HG03460 (cell line): ENCODE measurements at regions not wholly inside any gene's neighbourhood (a gene's known extent, or its start where the extent isn't known, plus 50 kb on each side); places are given as distances from the start of the nearest gene placed in this dataset.
"Not testable (repeated sequence)": the region's sequence is repeated elsewhere in the genome, so short reads cannot be mapped to it uniquely, and the experiment has no call there.

Experiments
- ATAC-seq: cut with Tn5 transposase; IDR thresholded peaks from one replicate; pipeline ENCODE4 v1.9.1; 2021; ENCODE audit not compliant: unreplicated experiment

GRCh38 chr15:20272422-20273184 lies 269.0 kb downstream of the GOLGA6L6 start:
- no peak for ATAC-seq

- no peak for ATAC-seq
Measured at GRCh38 chr15:20271647-20272046, 270.0 kb downstream of the GOLGA6L6 start.

DNA sequence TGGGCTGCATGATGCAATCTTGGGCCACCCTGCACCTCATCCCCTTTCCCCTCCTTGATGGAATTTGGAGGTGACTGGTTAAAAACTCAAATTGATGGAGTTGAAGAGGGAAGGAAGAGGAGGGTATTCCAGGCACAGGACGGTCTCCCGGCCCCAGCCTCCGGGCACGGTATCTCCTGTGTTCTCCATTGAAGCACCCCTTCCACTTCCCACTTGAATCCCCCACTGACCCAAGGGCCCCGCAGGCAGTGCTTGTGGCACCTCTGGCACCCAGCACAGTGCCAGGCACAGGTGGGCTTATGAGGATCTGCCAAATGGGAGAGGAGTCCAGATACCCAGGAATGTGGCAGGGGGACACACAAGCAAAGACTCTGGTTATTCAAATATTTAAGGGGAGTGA lies 271.6 kb downstream of the GOLGA6L6 start:
- ATAC-seq: not testable (repeated sequence)

DNA sequence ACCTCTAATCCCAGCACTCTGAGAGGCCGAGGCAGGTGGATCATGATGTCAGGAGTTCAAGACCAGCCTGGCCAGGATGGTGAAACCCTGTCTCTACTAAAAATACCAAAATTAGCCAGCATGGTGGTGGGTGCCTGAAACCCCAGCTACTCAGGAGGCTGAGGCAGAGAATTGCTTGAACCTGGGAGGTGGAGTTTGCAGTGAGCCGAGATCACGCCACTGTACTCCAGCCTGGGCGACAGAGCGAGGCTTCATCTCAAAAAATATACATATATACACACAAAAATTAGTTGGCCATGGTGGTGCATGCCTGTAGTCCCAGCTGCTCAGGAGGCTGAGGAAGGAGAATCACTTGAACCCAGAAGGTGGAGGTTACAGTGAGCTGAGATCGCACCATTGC lies 273.6 kb downstream of the GOLGA6L6 start:
- not testable (repeated sequence) for ATAC-seq

- not testable (repeated sequence) for ATAC-seq
Measured at GRCh38 chr15:20267051-20267730, 274.4 kb downstream of the GOLGA6L6 start.

DNA sequence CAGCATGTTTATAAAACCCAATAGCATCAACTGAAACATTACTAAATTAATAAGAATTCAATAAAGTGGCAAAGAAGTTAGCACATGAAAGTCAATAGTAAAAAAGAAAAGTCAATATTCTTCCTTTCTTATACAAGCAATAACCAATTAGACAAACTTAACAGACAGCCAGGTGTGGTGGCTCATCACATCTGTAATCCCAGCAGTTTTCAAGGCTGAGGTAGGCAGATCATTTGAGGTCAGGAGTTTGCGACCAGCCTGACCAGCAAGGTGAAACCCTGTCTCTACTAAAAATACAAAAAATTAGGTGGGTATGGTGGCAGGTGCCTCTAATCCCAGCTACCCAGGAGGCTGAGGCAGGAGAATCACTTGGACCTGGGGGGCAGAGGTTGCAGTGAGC lies 275.9 kb downstream of the GOLGA6L6 start:
- ATAC-seq: not testable (repeated sequence)

- not testable (repeated sequence) for ATAC-seq
Measured at GRCh38 chr15:20261321-20262280, 280.0 kb downstream of the GOLGA6L6 start.

GRCh38 chr15:20260650-20261049 lies 280.9 kb downstream of the GOLGA6L6 start:
- not testable (repeated sequence) for ATAC-seq

DNA sequence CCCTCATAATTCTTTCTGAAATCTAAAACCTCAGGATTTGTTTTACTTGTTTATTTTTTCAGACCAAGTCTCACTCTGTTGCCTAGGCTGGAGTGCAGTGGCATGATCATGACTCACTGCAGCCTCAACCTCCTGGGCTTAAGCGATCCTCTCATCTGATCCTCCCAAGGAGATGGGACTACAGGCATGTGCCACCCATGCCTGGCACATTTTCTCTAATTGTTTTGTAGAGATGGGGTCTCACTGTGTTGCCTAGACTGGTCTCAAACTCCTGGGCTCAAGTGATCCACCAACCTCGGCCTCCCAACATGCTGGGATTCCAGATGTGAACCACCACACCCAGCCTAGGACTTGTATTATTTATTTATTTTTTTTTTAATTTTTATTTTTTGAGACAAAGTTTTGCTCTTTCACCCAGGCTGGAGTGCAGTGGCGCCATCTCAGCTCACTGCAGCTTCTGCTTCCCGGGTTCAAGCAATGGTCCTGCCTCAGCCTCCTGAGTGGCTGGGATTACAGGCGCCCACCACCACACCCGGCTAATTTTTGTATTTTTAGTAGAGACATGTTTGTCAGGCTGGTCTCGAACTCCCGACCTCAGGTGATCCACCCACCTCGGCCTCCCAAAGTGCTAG lies 281.9 kb downstream of the GOLGA6L6 start:
- not testable (repeated sequence) for ATAC-seq

- ATAC-seq: not testable (repeated sequence)
Measured at GRCh38 chr15:20256394-20256793, 285.2 kb downstream of the GOLGA6L6 start.

GRCh38 chr15:20255641-20256040 lies 286.0 kb downstream of the GOLGA6L6 start:
- not testable (repeated sequence) for ATAC-seq

GRCh38 chr15:20253047-20253615 lies 288.5 kb downstream of the GOLGA6L6 start:
- ATAC-seq: not testable (repeated sequence)

DNA sequence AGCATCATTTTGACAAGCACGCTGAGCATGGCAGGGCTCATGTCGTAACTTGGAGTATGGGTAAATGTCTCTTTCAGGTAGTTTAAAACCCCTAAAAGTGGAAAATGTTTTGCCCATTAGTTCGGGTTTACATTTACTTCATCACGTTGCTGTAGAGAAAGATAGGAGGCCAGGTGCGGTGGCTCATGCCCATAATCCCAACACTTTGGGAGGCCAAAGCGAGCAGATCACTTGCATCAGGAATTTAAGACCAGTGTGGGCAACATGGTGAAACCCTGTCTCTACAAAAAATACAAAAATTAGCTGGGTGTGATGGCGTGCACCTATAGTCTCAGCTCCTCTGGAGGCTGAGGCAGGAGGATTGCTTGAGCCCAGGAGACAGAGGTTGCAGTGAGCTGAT lies 289.6 kb downstream of the GOLGA6L6 start:
- not testable (repeated sequence) for ATAC-seq

- ATAC-seq: not testable (repeated sequence)
Measured at GRCh38 chr15:20251214-20252005, 290.2 kb downstream of the GOLGA6L6 start.

DNA sequence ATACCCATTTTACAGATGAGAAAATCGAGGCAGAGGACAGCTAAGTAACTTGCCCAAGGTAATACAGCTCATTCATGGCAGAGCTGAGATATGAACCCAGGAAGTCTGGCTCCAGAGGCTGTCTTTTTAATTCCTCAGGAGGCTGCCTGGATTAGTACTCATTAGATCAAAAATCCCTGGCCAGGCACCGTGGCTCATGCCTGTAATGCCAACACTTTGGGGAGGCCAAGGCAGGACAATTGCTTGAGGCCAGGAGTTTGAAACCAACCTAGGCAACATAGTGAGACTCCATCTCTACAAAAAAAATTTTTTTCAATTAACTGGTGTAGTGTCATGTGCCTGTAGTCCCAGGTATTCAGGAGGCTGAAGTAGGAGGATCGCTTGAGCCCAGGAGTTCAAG lies 291.4 kb downstream of the GOLGA6L6 start:
- ATAC-seq: not testable (repeated sequence)

- ATAC-seq: not testable (repeated sequence)
Measured at GRCh38 chr15:20249677-20249970, 292.0 kb downstream of the GOLGA6L6 start.

DNA sequence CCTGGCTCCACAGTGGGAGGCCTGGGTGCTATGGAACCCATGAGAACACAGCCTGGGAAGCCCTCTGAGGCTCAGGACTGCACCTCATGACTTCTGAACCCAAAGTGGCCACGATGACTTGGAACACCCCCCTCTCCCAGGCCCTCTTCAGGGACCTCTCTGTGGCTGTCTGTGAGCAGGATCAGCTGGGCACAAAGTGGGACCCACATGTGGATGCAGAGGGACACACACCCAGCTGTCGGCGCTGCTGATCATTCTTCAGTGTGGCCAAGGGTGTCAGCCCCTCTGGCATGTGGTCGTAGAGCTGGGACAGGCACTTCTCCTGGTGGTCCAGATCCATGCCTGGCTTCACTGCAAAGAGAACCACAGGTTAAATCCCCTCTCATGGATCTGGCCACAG lies 293.2 kb downstream of the GOLGA6L6 start:
- ATAC-seq: not testable (repeated sequence)

DNA sequence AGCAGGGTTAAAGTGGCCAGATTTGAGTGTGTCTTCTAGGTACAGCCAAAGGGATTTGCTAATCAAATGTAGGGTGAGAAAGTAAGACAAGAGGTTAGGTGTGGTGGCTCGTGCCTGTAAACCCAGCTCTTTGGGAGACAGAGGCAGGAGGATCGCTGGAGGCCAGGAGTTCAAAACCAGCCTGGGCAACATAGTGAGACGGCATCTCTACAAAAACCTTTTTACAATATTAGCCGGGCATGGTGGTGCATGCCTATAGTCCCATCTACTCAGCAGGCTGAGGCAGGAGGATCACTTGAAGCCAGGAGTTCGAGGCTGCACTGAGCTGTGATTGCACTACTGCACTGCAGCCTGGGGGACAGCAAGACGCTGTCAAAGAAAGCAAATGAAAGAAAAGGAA lies 294.5 kb downstream of the GOLGA6L6 start:
- ATAC-seq: not testable (repeated sequence)

DNA sequence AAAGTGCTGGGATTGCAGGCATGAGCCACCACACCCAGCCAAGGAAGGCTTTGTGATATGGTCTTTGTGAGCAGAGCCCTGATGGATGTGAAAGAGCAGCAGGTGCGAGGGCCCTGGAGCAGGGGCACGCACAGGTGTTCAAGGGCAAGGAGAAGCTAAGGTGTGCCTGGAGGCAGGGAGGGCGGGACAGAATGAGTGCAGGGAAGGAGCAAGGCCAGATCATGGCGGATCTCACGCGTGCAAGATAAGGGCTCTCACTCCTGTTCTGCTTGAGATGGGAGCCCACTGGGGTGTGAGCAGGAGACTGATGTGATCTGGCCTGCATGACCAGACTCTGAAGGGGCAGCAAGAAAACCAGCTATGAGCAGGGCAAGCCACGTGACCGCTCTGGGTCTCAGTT lies 295.0 kb downstream of the GOLGA6L6 start:
- not testable (repeated sequence) for ATAC-seq

DNA sequence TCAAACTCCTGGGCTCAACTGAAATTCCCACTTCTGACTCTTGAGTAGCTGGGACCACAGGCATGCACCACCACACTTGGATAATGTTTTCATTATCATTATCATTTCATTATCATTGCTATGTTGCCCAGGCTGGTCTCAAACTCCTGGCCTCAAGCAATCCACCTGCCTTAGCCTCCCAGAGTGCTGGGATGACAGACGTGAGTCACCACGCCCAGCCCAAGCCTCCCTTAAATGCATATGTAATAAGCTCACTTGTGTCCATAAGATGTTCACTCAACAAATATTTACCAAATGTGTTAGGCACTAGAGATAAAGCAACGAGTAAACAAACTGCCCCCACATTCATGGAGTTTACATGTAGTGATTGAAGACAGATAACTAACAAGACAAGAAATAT lies 295.7 kb downstream of the GOLGA6L6 start:
- ATAC-seq: not testable (repeated sequence)
